ENCODE measurements at regions not wholly inside any gene's neighbourhood (a gene's known extent, or its start where the extent isn't known, plus 50 kb on each side); places are given as distances from the start of the nearest gene placed in this dataset.

GRCh38 chr11:103544874-103545273, 435.6 kb downstream of the DYNC2H1 start:
- no peak for TF ChIP-seq POLR2A (IDR thresholded peaks at IDR 0.05; ENCODE audit: low read length)
- TF ChIP-seq GATA1 (IDR thresholded peaks at IDR 0.05; ENCODE audit: low read depth, low read length) = no peak
